Stimulated activated CD8-positive, alpha-beta memory T cell treated with anti-CD3 and anti-CD28 coated beads, Interleukin-4, amount 100 ng/mL, for 4 hours (primary cell): ENCODE measurements at regions not wholly inside any gene's neighbourhood (a gene's known extent, or its start where the extent isn't known, plus 50 kb on each side); places are given as distances from the start of the nearest gene placed in this dataset.
"Not testable (repeated sequence)": the region's sequence is repeated elsewhere in the genome, so short reads cannot be mapped to it uniquely, and the experiment has no call there.

Experiments
- DNase-seq, 2 donors: peaks; one replicate each; pipeline ENCODE4 v3.0.0-alpha.2; 2020; ENCODE audit warnings: low read depth in 2 of 2, low spot score in 1 of 2

DNA sequence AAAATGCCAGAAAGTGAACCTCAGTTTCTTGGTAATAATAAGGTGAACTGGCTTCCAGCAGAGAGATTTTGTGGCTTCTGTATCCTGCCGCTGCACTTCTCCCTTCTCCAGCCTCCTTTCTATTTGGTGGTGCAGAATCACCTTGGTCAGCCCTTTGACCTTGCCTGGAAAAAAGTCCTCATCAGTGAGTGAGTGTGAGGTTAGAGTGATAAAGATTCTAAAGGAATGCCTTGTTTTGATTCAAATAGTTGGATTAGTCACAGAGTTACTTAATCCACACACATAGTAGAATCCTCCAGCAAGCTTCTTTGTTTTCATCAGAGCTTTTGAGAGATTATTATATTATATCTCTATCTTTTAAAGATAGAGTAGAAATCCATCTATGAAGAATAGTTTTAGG, 140.9 kb downstream of the KCNRG start:
- no peak for DNase-seq

DNA sequence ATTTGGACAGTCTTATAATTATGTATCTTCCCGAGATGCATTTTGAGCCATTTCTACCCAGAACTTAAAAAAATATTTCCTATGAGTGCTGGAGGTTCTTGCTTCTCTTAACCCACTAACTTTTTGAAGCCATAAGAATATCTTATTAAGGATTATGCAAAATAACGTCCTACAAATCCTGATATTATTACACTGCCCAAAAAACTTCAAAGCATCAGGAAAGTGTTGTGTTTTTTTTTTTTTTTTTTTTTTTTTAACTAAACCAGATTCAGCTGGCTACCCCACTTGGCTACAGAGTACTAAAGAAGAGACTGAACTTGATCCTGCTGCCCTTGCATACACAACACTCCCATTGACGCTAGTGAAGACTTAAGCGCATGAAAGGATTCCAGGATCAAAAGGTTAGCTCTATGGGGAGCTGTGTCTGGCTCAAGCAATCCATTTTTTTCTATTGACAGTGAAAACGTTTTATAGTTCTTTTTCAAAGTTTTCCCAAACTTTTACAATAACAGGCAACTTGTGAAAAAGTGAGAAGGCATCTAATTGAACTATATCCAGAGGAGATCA, 141.4 kb downstream of the KCNRG start:
- DNase-seq, result no peak

DNA sequence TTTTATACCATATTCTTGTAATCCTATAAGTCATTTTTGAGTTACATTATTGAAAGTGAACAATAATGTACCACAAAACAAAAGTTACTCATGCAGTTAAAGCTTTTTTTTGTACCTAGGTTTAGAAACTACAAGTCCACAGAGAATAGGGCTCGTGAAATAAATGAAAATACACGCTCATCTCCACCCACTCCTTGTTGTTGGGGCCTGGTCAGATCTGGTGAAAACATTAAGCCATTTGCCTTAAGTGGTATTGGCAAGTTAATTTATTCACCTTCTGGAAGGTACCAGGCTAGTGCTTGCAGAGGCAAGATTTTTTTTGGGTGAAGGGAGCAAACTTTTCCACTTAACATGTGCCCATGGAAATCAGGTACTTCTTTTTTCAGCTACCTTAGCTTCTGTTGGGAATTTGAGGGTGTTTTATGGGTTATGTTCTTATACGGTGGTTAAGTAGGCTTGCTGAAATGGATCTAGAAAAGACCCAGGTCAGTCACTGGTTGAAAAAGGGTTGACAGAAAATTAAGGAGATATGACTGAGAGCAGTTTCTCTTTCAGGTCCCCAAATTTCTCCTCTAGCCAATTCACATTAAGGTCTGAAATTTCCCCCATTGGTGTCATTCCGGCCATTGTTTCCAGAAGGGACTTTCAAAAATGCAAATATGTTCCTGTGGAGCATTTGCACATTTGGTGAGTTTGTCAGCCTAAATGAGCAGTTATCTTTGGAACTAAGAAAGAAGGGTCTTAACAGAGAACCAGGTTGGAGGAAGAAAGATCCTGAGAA, 143.3 kb downstream of the KCNRG start:
- no peak for DNase-seq

DNA sequence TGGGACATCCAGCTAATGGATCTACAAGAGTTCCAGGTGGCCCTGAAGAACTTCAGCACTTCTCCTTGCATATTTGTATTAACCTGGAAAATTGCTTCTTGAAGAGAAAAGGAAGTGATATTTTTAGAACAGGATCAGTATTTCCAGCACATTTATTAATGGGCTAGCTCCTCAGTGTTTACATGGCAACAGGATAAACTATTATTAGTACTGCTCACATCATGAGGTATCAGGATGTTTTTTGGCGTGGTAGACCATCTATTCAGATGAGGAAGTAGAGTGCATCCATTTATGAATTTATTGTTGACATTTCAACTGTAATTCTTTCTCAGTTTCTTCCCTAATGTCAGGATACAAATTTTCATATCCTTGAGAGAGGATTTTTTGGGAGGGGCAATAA, 144.4 kb downstream of the KCNRG start:
- no peak for DNase-seq

DNA sequence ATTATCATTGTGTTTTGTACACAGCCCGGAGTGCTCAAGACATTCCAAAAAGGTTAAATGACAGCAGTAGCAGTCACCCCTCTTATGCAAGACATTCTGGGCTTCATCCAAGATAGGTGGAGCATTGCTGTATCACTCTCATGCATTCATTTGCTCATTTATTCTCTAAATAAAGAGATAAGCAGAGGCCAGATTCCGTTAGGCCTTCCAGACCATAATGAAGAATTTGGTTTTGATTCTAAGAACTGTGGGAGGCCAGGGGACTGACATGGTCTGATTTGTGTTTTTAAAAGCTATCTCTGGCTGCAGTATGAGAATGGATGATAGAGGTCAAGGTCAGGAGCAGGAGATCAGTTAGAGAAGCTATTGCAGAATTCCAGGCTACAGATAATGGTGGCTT, 145.8 kb downstream of the KCNRG start:
- DNase-seq, result no peak

DNA sequence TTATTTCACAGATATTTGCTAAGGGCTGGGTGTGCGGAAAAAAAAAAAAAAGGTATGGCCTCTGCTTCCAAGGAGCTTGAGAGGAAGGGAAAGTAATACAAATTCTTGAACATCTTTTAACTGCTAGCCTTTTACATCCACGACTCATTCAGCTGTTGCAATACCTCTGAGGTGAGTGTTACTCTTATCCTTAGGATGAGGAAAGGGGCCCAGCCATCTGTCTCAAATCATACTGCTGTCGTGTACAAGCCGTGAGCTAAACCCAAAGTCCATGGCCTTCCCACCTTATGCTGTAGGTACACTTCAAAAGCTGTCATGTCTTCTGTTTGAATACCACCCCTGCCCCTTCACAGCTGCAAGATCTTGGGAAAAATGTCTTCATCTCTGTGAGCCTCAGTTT, 146.8 kb downstream of the KCNRG start:
- DNase-seq, result no peak

DNA sequence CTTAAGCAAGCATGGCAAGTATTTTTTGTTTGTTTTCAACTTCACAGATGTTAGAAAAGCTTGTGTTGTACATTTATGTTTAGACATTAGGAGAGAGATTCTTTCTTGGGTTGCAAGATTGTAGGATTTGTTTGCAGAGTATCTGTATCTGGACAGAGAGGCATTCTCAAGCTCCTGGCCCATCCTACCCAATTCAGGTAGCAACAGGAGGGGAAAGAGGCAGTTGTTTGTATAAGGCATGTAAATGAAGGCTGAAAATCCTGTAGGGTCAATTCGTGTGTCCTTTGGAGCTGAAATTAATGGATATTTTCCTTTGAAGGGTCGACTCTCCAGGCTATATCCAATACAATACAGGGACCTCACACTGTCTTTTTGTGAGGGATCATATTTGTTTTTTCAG, 147.3 kb downstream of the KCNRG start:
- DNase-seq, result no peak

DNA sequence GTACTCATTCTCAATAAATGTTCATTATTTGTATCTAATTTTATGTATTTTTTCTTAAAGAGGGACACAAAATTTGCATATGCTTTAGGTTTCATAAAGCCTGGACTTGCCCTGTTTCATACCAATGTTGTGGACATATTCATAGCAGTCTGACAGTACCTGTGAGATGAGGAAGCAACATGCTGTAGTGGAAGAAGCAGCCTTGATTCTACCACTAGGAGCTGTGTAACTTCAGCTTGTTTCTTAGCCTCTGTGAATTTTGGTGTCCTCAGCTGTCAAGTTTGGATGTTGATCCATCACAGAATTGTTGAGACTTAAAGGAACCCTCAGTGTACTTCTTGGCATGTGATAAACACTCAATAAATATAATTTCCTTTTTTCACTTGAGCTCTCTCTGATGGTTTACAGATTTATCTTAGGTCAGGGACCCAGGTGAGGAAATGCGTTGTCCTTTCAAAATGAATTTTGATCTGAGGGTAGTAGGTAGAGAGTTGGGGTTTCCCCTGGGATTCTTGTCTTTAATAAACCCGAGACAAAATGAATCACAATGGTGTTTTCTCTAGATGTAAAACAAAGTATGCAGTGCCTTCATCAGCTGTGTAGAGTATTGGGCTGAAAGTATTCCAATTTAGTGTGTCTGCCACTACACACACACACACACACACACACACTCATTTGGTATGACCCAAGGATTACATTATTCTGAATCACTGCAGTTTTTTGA, 152.1 kb downstream of the KCNRG start:
- no peak for DNase-seq

DNA sequence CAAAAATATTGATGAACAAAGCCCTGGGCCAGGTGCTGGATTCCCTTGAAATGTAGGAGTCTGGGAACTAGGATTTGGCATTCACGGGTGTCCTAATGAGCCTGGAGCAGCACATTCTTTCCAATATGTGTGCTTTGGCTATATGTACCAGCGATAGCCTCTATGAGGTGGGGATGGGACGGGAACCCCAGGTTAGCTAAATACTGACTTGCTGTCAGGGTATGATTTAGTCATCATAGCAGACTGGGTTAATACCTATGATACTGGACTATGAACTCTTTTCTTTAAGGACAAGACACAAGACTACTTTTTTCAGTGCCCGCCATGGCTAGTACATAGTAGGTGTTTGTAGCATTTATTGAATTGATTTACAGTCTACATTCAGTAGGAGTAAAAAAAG, 152.7 kb downstream of the KCNRG start:
- DNase-seq, result no peak

DNA sequence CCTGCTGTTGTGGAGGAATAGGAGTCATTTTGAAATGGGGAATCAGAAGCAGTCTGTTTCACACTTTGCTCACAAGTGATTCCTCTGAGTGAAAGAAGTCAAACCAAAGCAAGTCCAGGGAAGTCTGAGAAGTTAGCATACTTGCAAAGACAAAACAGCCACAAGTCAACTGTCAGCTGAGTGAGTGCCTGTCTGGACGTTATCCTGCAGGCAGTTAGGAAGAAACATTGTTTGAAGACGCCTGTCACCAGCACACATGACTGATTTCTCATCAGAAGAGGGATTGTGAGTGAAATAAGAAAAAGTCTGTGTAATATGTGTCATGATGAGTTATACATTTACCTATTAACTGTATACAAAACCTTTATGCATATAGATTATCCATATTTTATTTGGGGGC, 153.5 kb downstream of the KCNRG start:
- DNase-seq, result no peak

DNA sequence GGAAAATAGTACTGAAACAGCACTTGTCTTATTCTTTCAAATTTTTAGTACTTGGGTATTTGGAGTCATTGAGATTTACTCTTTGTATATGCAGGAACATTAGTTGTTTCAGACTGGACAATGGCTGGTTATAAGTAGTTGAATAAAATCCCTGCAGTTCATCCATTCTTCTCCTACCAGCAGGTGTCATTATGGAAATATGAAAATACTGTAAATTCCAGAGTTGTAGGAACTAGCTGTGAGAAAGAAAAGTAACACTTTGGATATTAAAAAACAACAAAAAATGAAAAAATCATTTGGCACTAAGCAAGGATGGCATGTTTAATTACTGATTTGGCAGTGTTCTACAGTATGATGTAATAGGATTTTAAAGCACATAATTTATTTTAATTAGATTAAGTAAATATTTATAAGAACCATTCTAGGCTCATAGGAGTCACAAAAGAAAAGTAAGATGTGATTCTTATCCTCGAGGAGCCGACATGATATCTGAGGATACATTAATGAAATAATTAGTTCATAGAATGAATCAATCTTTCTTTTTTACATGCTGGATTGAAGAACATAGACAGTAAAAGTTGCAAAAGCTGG, 155.3 kb downstream of the KCNRG start:
- no peak for DNase-seq

DNA sequence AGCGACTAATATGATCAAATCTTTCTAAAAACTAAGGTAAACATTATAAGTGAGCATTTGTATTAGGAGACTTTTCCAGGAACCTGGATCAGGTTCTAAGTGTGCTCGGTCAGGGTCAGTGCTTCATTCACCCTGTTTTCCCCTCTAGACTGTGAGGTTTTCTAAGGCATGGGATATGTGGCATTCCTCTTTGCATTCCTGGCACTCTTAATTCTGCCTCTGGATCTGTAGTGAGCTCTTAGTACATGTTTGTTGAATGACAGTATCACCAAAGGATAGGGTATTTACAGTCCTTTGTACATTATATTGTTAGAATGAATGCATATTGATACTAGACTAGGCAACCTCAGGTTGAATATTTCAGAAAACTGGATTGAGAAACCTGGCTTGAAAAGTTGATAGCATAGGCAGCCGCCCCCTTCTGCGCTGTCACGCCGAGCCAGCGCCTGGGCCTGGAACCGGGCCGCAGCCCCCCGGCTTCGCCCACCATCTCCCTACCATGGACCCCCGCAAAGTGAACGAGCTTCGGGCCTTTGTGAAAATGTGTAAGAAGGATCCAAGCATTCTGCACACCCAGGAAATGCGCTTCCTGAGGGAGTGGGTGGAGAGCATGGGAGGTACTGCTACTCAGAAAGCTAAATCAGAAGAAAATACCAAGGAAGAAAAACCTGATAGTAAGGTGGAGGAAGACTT, 156.5 kb downstream of the KCNRG start:
- no peak for DNase-seq

DNA sequence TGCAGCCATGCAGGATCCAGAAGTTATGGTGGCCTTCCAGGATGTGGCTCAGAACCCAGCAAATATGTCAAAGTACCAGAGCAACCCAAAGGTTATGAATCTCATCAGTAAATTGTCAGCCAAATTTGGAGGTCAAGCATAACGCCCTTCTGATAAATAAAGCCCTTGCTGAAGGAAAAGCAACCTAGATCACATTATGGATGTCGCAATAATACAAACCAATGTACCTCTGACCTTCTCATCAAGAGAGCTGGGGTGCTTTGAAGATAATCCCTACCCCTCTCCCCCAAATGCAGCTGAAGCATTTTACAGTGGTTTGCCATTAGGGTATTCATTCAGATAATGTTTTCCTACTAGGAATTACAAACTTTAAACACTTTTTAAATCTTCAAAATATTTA, 157.8 kb downstream of the KCNRG start:
- DNase-seq, result not testable (repeated sequence)

DNA sequence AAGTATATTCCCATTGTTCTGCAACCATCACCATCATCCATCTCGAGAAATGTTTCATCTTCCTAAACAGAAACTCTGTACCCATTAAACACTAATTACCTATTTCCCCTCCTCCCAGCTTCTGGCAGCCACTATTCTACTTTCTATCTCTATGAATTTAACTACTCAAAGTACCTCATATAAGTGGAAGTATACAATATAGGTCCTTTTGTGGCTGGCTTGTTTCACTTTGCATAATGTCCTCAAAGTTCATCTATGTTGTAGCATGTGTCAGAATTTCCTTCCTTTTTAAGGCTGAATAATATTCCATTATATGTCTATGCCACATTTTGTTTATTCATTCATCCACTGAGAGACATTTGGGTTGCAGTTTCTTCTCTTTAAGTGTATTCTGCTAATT, 159.4 kb downstream of the KCNRG start:
- DNase-seq, result no peak

DNA sequence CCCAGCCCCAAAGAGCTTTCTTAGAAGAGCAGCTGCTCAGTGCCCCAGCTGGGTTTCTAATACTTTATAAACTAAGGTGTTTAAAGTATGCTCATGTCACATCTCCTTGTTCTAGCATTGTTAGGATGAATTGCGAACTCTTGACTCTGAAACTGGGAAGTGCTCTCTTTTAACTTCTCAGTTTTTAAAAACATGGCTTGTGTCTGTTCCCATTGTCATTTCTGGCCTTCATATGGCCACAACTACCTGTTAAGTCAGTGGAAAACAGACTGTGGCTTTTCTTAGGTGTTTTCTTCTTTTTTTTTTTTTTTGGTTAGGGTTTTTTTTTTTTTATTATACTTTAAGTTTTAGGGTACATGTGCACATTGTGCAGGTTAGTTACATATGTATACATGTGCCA, 164.7 kb downstream of the KCNRG start:
- no peak for DNase-seq

DNA sequence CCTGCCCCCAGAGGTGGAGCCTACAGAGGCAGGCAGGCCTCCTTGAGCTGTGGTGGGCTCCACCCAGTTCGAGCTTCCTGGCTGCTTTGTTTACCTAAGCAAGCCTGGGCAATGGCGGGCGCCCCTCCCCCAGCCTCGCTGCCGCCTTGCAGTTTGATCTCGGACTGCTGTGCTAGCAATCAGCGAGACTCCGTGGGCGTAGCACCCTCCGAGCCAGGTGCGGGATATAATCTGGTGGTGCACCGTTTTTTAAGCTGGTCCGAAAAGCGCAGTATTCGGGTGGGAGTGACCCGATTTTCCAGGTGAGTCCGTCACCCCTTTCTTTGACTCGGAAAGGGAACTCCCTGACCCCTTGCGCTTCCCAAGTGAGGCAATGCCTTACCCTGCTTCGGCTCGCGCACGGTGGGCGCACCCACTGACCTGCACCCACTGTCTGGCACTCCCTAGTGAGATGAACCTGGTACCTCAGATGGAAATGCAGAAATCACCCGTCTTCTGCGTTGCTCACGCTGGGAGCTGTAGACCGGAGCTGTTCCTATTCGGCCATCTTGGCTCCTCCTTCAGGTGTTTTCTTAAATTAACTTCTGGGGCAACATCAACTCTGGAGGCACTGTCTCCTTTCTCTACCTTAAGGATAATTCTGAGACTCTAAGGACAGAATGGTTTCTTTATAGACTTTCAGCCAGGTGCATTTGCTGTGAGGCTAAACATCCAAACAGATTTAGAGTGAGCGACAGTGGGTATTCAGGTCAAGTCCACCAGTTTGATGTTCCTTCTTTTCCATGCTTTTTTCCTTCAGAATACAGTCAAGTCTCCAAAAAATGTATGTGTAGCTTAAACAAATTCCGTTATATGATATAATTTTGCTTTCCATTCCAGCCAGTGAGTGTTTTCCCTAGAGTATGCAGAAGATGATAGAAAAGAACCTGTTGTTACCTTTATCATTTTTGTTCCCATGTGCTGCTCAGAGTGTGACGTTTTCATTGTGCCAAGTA, 170.8 kb downstream of the KCNRG start:
- not testable (repeated sequence) for DNase-seq

DNA sequence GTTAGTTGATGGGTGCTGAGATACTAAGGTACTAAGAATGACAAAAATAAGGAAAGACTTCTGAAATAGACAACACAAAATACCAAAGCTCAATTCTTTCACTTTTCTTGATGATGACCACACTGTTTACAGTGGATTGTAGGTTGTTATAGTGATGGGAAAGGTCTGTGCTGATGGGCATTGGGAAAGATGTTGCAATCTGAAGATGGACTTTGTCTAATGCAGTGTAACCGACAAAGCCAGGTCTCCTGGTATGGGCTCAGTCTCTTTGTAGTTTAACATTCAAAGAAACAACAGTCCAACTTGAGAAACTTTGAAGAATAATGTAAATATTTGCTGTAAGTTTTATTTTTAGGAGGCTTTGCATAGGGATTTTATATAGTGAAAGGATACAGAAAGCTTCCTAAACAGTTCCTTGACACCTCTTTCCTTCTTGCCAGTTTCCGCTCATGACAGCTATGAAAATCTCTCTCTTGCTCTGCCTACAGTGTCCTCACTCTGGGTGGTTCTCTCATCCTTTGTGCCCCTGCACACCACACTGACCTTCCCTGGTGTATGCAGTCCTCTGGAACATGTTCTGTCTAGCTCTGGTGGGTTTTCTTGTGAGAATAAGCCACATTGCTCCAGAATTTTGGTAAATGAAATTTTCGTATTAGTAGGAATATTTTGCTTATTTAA, 172.2 kb downstream of the KCNRG start:
- no peak for DNase-seq

DNA sequence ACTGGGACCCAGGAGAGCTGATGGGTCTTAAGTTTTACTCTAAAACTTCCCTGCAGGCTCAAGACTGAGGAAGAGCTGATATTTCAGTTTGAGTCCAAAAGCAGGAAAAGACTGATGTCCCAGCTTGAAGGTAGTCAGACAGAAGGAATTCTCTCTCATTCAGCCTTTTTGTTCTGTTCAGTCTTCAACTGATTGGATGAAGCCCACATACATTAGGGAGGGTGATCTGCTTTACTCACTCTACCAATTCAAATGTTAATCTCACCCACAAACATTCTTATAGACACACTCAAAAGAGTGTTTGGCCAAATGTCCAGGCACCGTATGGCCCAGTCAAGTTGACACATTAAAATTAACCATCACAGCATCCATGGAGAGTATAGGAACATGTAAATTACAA, 173.5 kb downstream of the KCNRG start:
- no peak for DNase-seq

DNA sequence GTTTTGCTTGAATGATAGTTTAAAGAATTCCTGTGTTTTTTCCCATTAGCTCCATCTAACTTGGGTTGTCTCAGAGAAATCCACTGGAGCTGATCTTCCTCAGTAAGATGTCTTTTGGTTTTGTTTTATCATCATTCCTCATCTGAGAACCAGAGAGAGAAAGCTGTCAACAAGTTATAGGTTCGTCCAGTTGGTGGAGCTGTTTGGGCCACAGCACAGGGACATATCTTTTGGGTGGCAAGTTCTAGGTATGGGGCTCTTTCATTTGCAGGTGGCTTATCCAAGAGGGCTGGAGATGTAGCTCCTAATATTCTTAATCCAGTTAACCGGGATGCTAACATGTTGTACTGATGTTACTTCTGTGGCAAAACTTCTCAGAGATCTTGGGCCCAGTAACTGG, 174.2 kb downstream of the KCNRG start:
- DNase-seq, result no peak

DNA sequence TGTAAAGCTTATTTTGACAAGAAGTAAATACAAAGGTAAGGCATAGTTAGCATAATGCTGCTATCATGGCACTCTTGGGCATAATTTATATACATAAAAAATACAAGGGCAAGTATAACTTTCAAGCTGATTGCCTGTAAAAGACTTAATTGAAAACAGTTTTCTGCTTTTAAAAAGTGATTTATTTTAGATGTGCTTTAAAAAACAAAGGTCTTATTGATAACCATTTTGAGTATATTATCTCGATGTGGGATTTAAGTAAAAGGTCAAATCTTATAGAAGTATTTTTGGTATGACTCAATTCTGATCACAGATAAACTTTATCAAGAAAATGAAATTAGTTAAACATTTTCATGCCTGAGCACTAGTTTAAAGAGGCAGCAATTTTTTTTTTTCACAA, 175.8 kb downstream of the KCNRG start:
- no peak for DNase-seq
